ENCODE measurements at regions not wholly inside any gene's neighbourhood (a gene's known extent, or its start where the extent isn't known, plus 50 kb on each side); places are given as distances from the start of the nearest gene placed in this dataset.

- H3K27me3 ChIP-seq (ENCODE audit: insufficient read depth, low read length) = no peaks in the 10 kb centered on the region
These were observed 574.8 kb downstream of the KCNJ3 start for GRCh38 chr2:155273323-155273722.

GRCh38 chr2:155266583-155266982 lies 568.1 kb downstream of the KCNJ3 start:
- H4K20me1 ChIP-seq (ENCODE audit: insufficient read depth, low read length) = no peaks in the 10 kb centered on the region
- no peak for DNase-seq (ENCODE audit: low read depth)
- Mint-ChIP-seq H3K27ac (ENCODE audit: unreplicated experiment) (no peak overlapping the region), H3K4me3 (ENCODE audit: unreplicated experiment) (no peak overlapping the region), H3K36me3 (ENCODE audit: low read depth, unreplicated experiment) (no peaks in the 10 kb centered on the region), H3K4me1 (ENCODE audit: low read depth, unreplicated experiment) (no peaks in the 10 kb centered on the region), H3K9me3 (ENCODE audit: unreplicated experiment) (no peaks in the 10 kb centered on the region), H3K27me3 (ENCODE audit: low read depth, unreplicated experiment) (no peaks in the 10 kb centered on the region)
- H3K27ac ChIP-seq (ENCODE audit: low read depth, low read length) = no peak overlapping the region
- H3K4me1 ChIP-seq (ENCODE audit: insufficient read depth, low read length) = no peaks in the 10 kb centered on the region
- H3K4me3 ChIP-seq (ENCODE audit: insufficient read depth, low read depth, low read length) = no peak overlapping the region
- H3K4me2 ChIP-seq (ENCODE audit: low read length) = no peak overlapping the region
- H3K9me3 ChIP-seq (ENCODE audit: insufficient read depth, low read depth, low read length) = no peaks in the 10 kb centered on the region
- TF ChIP-seq EZH2 (IDR thresholded peaks at IDR 0.05; ENCODE audit: insufficient read depth, low read length) (no peak), CTCF (IDR thresholded peaks at IDR 0.05; ENCODE audit: insufficient read depth, low read depth, low read length) (no peak)
- H3K79me2 ChIP-seq (ENCODE audit: insufficient read depth, low read length) = no peaks in the 10 kb centered on the region
- no peak overlapping the region for H3K9ac ChIP-seq (ENCODE audit: low read length)
- no peaks in the 10 kb centered on the region for H3K36me3 ChIP-seq (ENCODE audit: insufficient read depth, low read length)
- FAIRE-seq = no peak
- no peaks in the 10 kb centered on the region for H3K27me3 ChIP-seq (ENCODE audit: insufficient read depth, low read length)
- no peak overlapping the region for H2AFZ ChIP-seq (ENCODE audit: low read depth, low read length)

More at GRCh38 chr2:155273323-155273722, 574.8 kb downstream of the KCNJ3 start:
- Histone ChIP-seq H3K27ac (ENCODE audit: low read depth, low read length) (no peak overlapping the region), H3K4me2 (ENCODE audit: low read length) (no peak overlapping the region), H3K4me3 (ENCODE audit: insufficient read depth, low read depth, low read length) (no peak overlapping the region), H2AFZ (ENCODE audit: low read depth, low read length) (no peak overlapping the region), H4K20me1 (ENCODE audit: insufficient read depth, low read length) (no peaks in the 10 kb centered on the region), H3K4me1 (ENCODE audit: insufficient read depth, low read length) (no peaks in the 10 kb centered on the region), H3K9me3 (ENCODE audit: insufficient read depth, low read depth, low read length) (no peaks in the 10 kb centered on the region), H3K79me2 (ENCODE audit: insufficient read depth, low read length) (no peaks in the 10 kb centered on the region), H3K9ac (ENCODE audit: low read length) (no peak overlapping the region), H3K36me3 (ENCODE audit: insufficient read depth, low read length) (no peaks in the 10 kb centered on the region)
- no peak for FAIRE-seq
- no peaks in the 10 kb centered on the region for H3K9me3 Mint-ChIP-seq (ENCODE audit: unreplicated experiment)
- H3K27ac Mint-ChIP-seq (ENCODE audit: unreplicated experiment) = no peak overlapping the region
- TF ChIP-seq CTCF (IDR thresholded peaks at IDR 0.05; ENCODE audit: insufficient read depth, low read depth, low read length) (no peak), EZH2 (IDR thresholded peaks at IDR 0.05; ENCODE audit: insufficient read depth, low read length) (no peak)
- H3K4me3 Mint-ChIP-seq (ENCODE audit: unreplicated experiment) = no peak overlapping the region
- DNase-seq (ENCODE audit: low read depth) = no peak
- H3K27me3 Mint-ChIP-seq (ENCODE audit: low read depth, unreplicated experiment) = no peaks in the 10 kb centered on the region
- no peaks in the 10 kb centered on the region for H3K36me3 Mint-ChIP-seq (ENCODE audit: low read depth, unreplicated experiment)
- no peaks in the 10 kb centered on the region for H3K4me1 Mint-ChIP-seq (ENCODE audit: low read depth, unreplicated experiment)

- H3K9me3 ChIP-seq (ENCODE audit: insufficient read depth, low read depth, low read length) = no peaks in the 10 kb centered on the region
- FAIRE-seq (no peak), DNase-seq (ENCODE audit: low read depth) (no peak)
- no peak overlapping the region for H3K9ac ChIP-seq (ENCODE audit: low read length)
- no peak overlapping the region for H3K4me3 Mint-ChIP-seq (ENCODE audit: unreplicated experiment)
- no peaks in the 10 kb centered on the region for H3K36me3 ChIP-seq (ENCODE audit: insufficient read depth, low read length)
- H3K79me2 ChIP-seq (ENCODE audit: insufficient read depth, low read length) = no peaks in the 10 kb centered on the region
- no peak overlapping the region for H3K27ac Mint-ChIP-seq (ENCODE audit: unreplicated experiment)
- H3K27me3 ChIP-seq (ENCODE audit: insufficient read depth, low read length) = no peaks in the 10 kb centered on the region
- no peak for TF ChIP-seq EZH2 (IDR thresholded peaks at IDR 0.05; ENCODE audit: insufficient read depth, low read length)
- no peak for TF ChIP-seq CTCF (IDR thresholded peaks at IDR 0.05; ENCODE audit: insufficient read depth, low read depth, low read length)
- no peaks in the 10 kb centered on the region for H3K4me1 Mint-ChIP-seq (ENCODE audit: low read depth, unreplicated experiment)
- H3K9me3 Mint-ChIP-seq (ENCODE audit: unreplicated experiment) = no peaks in the 10 kb centered on the region
- H3K27ac ChIP-seq (ENCODE audit: low read depth, low read length) = no peak overlapping the region
- no peaks in the 10 kb centered on the region for H3K27me3 Mint-ChIP-seq (ENCODE audit: low read depth, unreplicated experiment)
- H3K4me2 ChIP-seq (ENCODE audit: low read length) = no peak overlapping the region
- H2AFZ ChIP-seq (ENCODE audit: low read depth, low read length) = no peak overlapping the region
- H4K20me1 ChIP-seq (ENCODE audit: insufficient read depth, low read length) = no peaks in the 10 kb centered on the region
- no peaks in the 10 kb centered on the region for H3K4me1 ChIP-seq (ENCODE audit: insufficient read depth, low read length)
- H3K4me3 ChIP-seq (ENCODE audit: insufficient read depth, low read depth, low read length) = no peak overlapping the region
- no peaks in the 10 kb centered on the region for H3K36me3 Mint-ChIP-seq (ENCODE audit: low read depth, unreplicated experiment)
These were observed 567.6 kb downstream of the KCNJ3 start for GRCh38 chr2:155266109-155266508.

Data from astrocyte (in vitro differentiated cells and primary cell).